IMR-90 (cell line): ENCODE measurements at regions not wholly inside any gene's neighbourhood (a gene's known extent, or its start where the extent isn't known, plus 50 kb on each side); places are given as distances from the start of the nearest gene placed in this dataset.

Experiments used
- ATAC-seq: fragments of 200-7000 bp; cut with Tn5 transposase; 2 replicates; pipeline ENCODE4 v1.9.1; 2020; ENCODE audit warnings: low read depth, mild to moderate bottlenecking, moderate library complexity
- BruUV-seq: library from RNA; stranded (reverse); fragments of 400-500 nt; replicated peaks from 2 replicates; lab custom pipeline; 2021; lab: Mats Ljungman, UMichigan
- CTCF ChIA-PET: fragments of 300-600 bp; formaldehyde crosslinking; extraction: SDS; loops from one replicate; lab custom pipeline; 2021; ENCODE audit warnings: antibody characterized with exemption; lab: Yijun Ruan, JAX
- POLR2A ChIA-PET: fragments of 300-600 bp; sonication (Branson Sonifier 250); formaldehyde crosslinking; loops from one replicate; lab custom pipeline; 2022; ENCODE audit warnings: antibody characterized with exemption; ENCODE audit not compliant: unreplicated experiment; lab: Charles Lee
- DNase-seq: peaks from one replicate; pipeline ENCODE4 v3.0.0; 2013
- H2AFZ ChIP-seq: replicated peaks from 2 replicates; pipeline ENCODE3; 2013; ENCODE audit warnings: low read length, mild to moderate bottlenecking; ENCODE audit not compliant: poor library complexity
- H2AK5ac ChIP-seq: 2 replicates; pipeline ENCODE4 v1.6.1; 2013; ENCODE audit warnings: low read depth, low read length, inconsistent platforms
- H2AK9ac ChIP-seq: replicated peaks from 2 replicates; pipeline ENCODE3; 2013; ENCODE audit warnings: mild to moderate bottlenecking, low read depth, low read length, moderate library complexity; ENCODE audit not compliant: poor library complexity
- H2BK120ac ChIP-seq: 2 replicates; pipeline ENCODE4 v1.6.1; 2013; ENCODE audit warnings: low read depth, low read length, inconsistent platforms
- H2BK15ac ChIP-seq: 3 replicates; pipeline ENCODE4 v1.6.1; 2013; ENCODE audit warnings: low read depth, low read length, inconsistent platforms
- H2BK20ac ChIP-seq: 2 replicates; pipeline ENCODE4 v1.6.1; 2013; ENCODE audit warnings: low read depth, mild to moderate bottlenecking, inconsistent platforms, low read length, moderate library complexity
- H2BK5ac ChIP-seq: 2 replicates; pipeline ENCODE4 v1.6.1; 2013; ENCODE audit warnings: mild to moderate bottlenecking, low read depth, low read length, inconsistent platforms; ENCODE audit not compliant: poor library complexity, severe bottlenecking
- H3K14ac ChIP-seq: replicated peaks from 2 replicates; pipeline ENCODE4 v1.6.1; 2013; ENCODE audit warnings: low read depth, low read length, inconsistent platforms
- H3K18ac ChIP-seq: 2 replicates; pipeline ENCODE4 v1.6.1; 2013; ENCODE audit warnings: low read depth, low read length, control low read depth
- H3K23ac ChIP-seq: 2 replicates; pipeline ENCODE4 v1.6.1; 2013; ENCODE audit warnings: low read depth, low read length, inconsistent platforms
- H3K27ac ChIP-seq: 2 replicates; pipeline ENCODE4 v1.5.1; 2013; ENCODE audit warnings: mild to moderate bottlenecking, control low read depth, low read length; ENCODE audit not compliant: insufficient read depth
- H3K27me3 ChIP-seq: 2 replicates; pipeline ENCODE4 v1.6.1; 2013; ENCODE audit warnings: low read length; ENCODE audit not compliant: control insufficient read depth, insufficient read depth
- H3K36me3 ChIP-seq: 2 replicates; pipeline ENCODE4 v1.6.1; 2013; ENCODE audit warnings: low read length, mixed read lengths; ENCODE audit not compliant: control insufficient read depth, insufficient read depth
- H3K4ac ChIP-seq: 2 replicates; pipeline ENCODE4 v1.6.1; 2013; ENCODE audit warnings: low read depth, low read length, inconsistent platforms
- H3K4me1 ChIP-seq: 2 replicates; pipeline ENCODE4 v1.6.1; 2013; ENCODE audit warnings: low read length, mixed read lengths; ENCODE audit not compliant: control insufficient read depth, insufficient read depth
- H3K4me2 ChIP-seq: 2 replicates; pipeline ENCODE4 v1.6.1; 2013; ENCODE audit warnings: low read depth, mild to moderate bottlenecking, control low read depth, low read length, moderate library complexity
- H3K4me3 ChIP-seq: 2 replicates; pipeline ENCODE4 v1.5.1; 2013; ENCODE audit warnings: low read depth, mild to moderate bottlenecking, control low read depth, low read length, moderate library complexity; ENCODE audit not compliant: insufficient read depth
- H3K56ac ChIP-seq: 2 replicates; pipeline ENCODE4 v1.6.1; 2013; ENCODE audit warnings: low read length, inconsistent platforms; ENCODE audit not compliant: insufficient read depth; ENCODE audit errors: extremely low read depth
- H3K79me1 ChIP-seq, 2 experiments: 2 replicates each; pipeline ENCODE4 v1.6.1; 2013; ENCODE audit warnings: low read length in 2 of 2, inconsistent platforms in 1 of 2, low read depth in 1 of 2
- H3K9ac ChIP-seq: 2 replicates; pipeline ENCODE4 v1.6.1; 2013; ENCODE audit warnings: low read depth, low read length, control low read depth
- H3K9me1 ChIP-seq: 2 replicates; pipeline ENCODE4 v1.6.1; 2013; ENCODE audit warnings: low read length, inconsistent platforms; ENCODE audit not compliant: insufficient read depth
- H3K9me3 ChIP-seq: 2 replicates; pipeline ENCODE4 v1.6.1; 2013; ENCODE audit warnings: low read length; ENCODE audit not compliant: control insufficient read depth, insufficient read depth
- H4K20me1 ChIP-seq: 2 replicates; pipeline ENCODE4 v1.6.1; 2013; ENCODE audit warnings: low read length, inconsistent platforms; ENCODE audit not compliant: insufficient read depth
- H4K5ac ChIP-seq: 2 replicates; pipeline ENCODE4 v1.6.1; 2013; ENCODE audit warnings: mild to moderate bottlenecking, low read depth, low read length, control low read depth
- H4K8ac ChIP-seq, 2 experiments: 2 replicates each; pipeline ENCODE4 v1.6.1; 2013; ENCODE audit warnings: low read depth in 2 of 2, low read length in 2 of 2, control low read depth in 1 of 2, inconsistent platforms in 1 of 2
- H4K91ac ChIP-seq: 2 replicates; pipeline ENCODE4 v1.6.1; 2013; ENCODE audit warnings: low read depth, low read length, inconsistent platforms; ENCODE audit not compliant: insufficient read depth
- BHLHE40 ChIP-seq: fragments of 150-350 bp; IDR thresholded peaks from 2 replicates; pipeline ENCODE4 v1.6.1; 2016; ENCODE audit warnings: mild to moderate bottlenecking, low read depth, low read length
- CEBPB ChIP-seq: IDR thresholded peaks from 2 replicates; pipeline ENCODE4 v1.6.1; 2012; ENCODE audit warnings: low read depth, low read length, improper control_type of control experiment
- CHD1 ChIP-seq: IDR thresholded peaks from 2 replicates; pipeline ENCODE4 v1.6.1; 2012; ENCODE audit warnings: low read depth, low read length, improper control_type of control experiment
- CTCF ChIP-seq: conservative IDR thresholded peaks from 2 replicates; pipeline ENCODE4 v1.5.1; 2012; ENCODE audit warnings: mild to moderate bottlenecking, low read depth, low read length, improper control_type of control experiment
- ELK1 ChIP-seq: fragments of 150-350 bp; IDR thresholded peaks from 2 replicates; pipeline ENCODE4 v1.6.1; 2016; ENCODE audit warnings: low read depth, mild to moderate bottlenecking, low read length, moderate library complexity, borderline replicate concordance
- FOS ChIP-seq: fragments of 150-350 bp; IDR thresholded peaks from 2 replicates; pipeline ENCODE4 v1.6.1; 2016; ENCODE audit warnings: low read depth, low read length
- MAFK ChIP-seq: IDR thresholded peaks from 2 replicates; pipeline ENCODE4 v1.6.1; 2012; ENCODE audit warnings: low read depth, low read length, improper control_type of control experiment
- MAZ ChIP-seq: IDR thresholded peaks from 2 replicates; pipeline ENCODE4 v1.6.1; 2012; ENCODE audit warnings: low read depth, mild to moderate bottlenecking, low read length, improper control_type of control experiment, moderate library complexity, borderline replicate concordance
- MXI1 ChIP-seq: IDR thresholded peaks from 2 replicates; pipeline ENCODE4 v1.6.1; 2012; ENCODE audit warnings: low read depth, mild to moderate bottlenecking, low read length, moderate library complexity, borderline replicate concordance
- NFE2L2 ChIP-seq: fragments of 150-350 bp; IDR thresholded peaks from 2 replicates; pipeline ENCODE4 v1.6.1; 2016; ENCODE audit warnings: low read depth, mild to moderate bottlenecking, low read length
- POLR2A ChIP-seq: IDR thresholded peaks from 2 replicates; pipeline ENCODE4 v1.6.1; 2012; ENCODE audit warnings: mild to moderate bottlenecking, low read depth, low read length
- RAD21 ChIP-seq: IDR thresholded peaks from 2 replicates; pipeline ENCODE4 v1.6.1; 2012; ENCODE audit warnings: low read length, improper control_type of control experiment
- RCOR1 ChIP-seq: IDR thresholded peaks from 2 replicates; pipeline ENCODE4 v1.6.1; 2012; ENCODE audit warnings: mild to moderate bottlenecking, low read length, improper control_type of control experiment; ENCODE audit not compliant: insufficient replicate concordance
- RFX5 ChIP-seq: IDR thresholded peaks from 2 replicates; pipeline ENCODE4 v1.8.0; 2012; ENCODE audit warnings: low read depth, mild to moderate bottlenecking, low read length, moderate library complexity
- SMC3 ChIP-seq: fragments of 150-350 bp; IDR thresholded peaks from 2 replicates; pipeline ENCODE4 v1.6.1; 2016; ENCODE audit warnings: low read depth, mild to moderate bottlenecking, antibody characterized with exemption, low read length, moderate library complexity
- USF2 ChIP-seq: fragments of 150-350 bp; IDR thresholded peaks from 2 replicates; pipeline ENCODE4 v1.6.1; 2017; ENCODE audit warnings: mild to moderate bottlenecking, antibody characterized with exemption, low read length, low read depth
- dilution Hi-C: fragments of 300-500 bp; cut with HindIII; formaldehyde crosslinking; loops from one replicate; pipeline ENCODE4 v1.14.3; 2018; ENCODE audit warnings: low sequenced_read_pairs; ENCODE audit not compliant: unreplicated experiment
- in situ Hi-C: fragments of 300-500 bp; cut with MboI; formaldehyde crosslinking; loops from 3 replicates; pipeline ENCODE4 v1.14.3; 2019; ENCODE audit warnings: low sequenced_read_pairs, inconsistent platforms, mixed read lengths
- intact Hi-C: fragments of 100-400 bp; cut with micrococcal nuclease; formaldehyde crosslinking; loops from 2 replicates; pipeline ENCODE4 v1.10.0; 2022

GRCh38 chr6:106025655-106026054, 60.5 kb upstream of the PRDM1 start:
- Histone ChIP-seq H4K5ac (no peak overlapping the region), H2AK5ac (no peak overlapping the region), H3K23ac (no peak overlapping the region), H3K9me3 (no peaks in the 10 kb centered on the region), H3K56ac (no peak overlapping the region), H3K27me3 (no peaks in the 10 kb centered on the region), H2BK15ac (no peak overlapping the region), H3K4me2 (no peak overlapping the region), H4K91ac (no peak overlapping the region), H2AFZ (no peak overlapping the region), H3K4me3 (no peak overlapping the region), H3K27ac (no peak overlapping the region), H4K8ac (no peak overlapping the region), H3K4ac (no peak overlapping the region), H2BK5ac (peak overlapping the region; percentile 41), H3K9ac (no peak overlapping the region), H4K20me1 (no peaks in the 10 kb centered on the region), H3K9me1 (peaks cover 5% of the 10 kb centered on the region; the same call in 1 of the 2 replicates), H3K4me1 (peaks cover 7% of the 10 kb centered on the region), H2AK9ac (no peak overlapping the region), H3K14ac (no peak overlapping the region), H3K79me1 (peaks cover 0 to 4% of the 10 kb centered on the region in 2 experiments; a peak in 1 of 4 replicates), H2BK120ac (no peak overlapping the region), H2BK20ac (no peak overlapping the region), H3K36me3 (no peaks in the 10 kb centered on the region), H3K18ac (no peak overlapping the region)
- ChIA-PET POLR2A (no interaction called here), CTCF (no interaction called here)
- dilution Hi-C loops: no loop called here
- intact Hi-C loops: no loop called here
- peak; percentile 72 for ATAC-seq
- no TSS peak for BruUV-seq
- peak; percentile 59; the same call in 1 of the 2 replicates for TF ChIP-seq MAFK
- TF ChIP-seq CTCF: no peak
- no peak for TF ChIP-seq RCOR1
- TF ChIP-seq CEBPB: peak; percentile 59; the same call in 1 of the 2 replicates
- peak; percentile 80 for TF ChIP-seq FOS
- TF ChIP-seq RFX5: no peak
- TF ChIP-seq POLR2A: no peak
- no peak for TF ChIP-seq CHD1
- TF ChIP-seq MAZ: no peak
- TF ChIP-seq BHLHE40: no peak
- TF ChIP-seq SMC3: no peak
- TF ChIP-seq ELK1: no peak
- no peak for TF ChIP-seq NFE2L2
- no peak for TF ChIP-seq RAD21
- TF ChIP-seq MXI1: no peak
- TF ChIP-seq USF2: no peak
- in situ Hi-C loops: no loop called here
- peak; percentile 89 for DNase-seq
